ENCODE measurements at regions not wholly inside any gene's neighbourhood (a gene's known extent, or its start where the extent isn't known, plus 50 kb on each side); places are given as distances from the start of the nearest gene placed in this dataset.

DNA sequence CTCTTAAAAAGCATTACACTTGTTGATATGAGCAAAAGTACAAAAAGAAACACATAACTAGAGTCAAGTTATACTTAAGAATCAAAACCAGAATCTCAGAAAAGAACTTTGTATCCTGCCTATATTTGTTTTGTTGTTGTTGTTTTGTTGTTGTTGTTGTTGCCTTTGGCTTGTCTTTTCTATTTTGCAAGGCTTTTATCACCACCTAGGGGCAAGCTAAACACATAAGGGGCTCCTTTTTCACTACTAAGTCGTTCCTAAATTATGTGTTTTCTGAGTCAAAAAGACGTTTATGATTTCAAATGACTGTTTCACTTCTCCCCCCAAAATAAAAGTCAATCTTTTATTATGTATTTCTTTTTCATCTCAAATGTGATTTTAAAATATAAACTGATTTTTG is 250.2 kb downstream of the RBM26 start:
- no peak overlapping the region for H3K4me3 ChIP-seq
- H3K9me3 ChIP-seq (replicated peaks in 1 of 3): peaks cover 0 to 5% (median 0%) of the 10 kb centered on the region in 3 donors
- H3K4me1 ChIP-seq (replicated peaks in 1 of 2): no peaks in the 10 kb centered on the region
- H3K27me3 ChIP-seq: no peaks in the 10 kb centered on the region
- no peaks in the 10 kb centered on the region for H3K36me3 ChIP-seq (replicated peaks in 1 of 2)
- 15 to 22% (median 16%) methylated on average over 2 of the region's 2 CpGs for WGBS, 4 donors
- intact Hi-C loops (cut with DNase I): no loop called here
- DNase-seq: no peak
- TF ChIP-seq, protein P1, sequence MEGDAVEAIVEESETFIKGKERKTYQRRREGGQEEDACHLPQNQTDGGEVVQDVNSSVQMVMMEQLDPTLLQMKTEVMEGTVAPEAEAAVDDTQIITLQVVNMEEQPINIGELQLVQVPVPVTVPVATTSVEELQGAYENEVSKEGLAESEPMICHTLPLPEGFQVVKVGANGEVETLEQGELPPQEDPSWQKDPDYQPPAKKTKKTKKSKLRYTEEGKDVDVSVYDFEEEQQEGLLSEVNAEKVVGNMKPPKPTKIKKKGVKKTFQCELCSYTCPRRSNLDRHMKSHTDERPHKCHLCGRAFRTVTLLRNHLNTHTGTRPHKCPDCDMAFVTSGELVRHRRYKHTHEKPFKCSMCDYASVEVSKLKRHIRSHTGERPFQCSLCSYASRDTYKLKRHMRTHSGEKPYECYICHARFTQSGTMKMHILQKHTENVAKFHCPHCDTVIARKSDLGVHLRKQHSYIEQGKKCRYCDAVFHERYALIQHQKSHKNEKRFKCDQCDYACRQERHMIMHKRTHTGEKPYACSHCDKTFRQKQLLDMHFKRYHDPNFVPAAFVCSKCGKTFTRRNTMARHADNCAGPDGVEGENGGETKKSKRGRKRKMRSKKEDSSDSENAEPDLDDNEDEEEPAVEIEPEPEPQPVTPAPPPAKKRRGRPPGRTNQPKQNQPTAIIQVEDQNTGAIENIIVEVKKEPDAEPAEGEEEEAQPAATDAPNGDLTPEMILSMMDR (IDR thresholded peaks at IDR 0.05): no peak
- no peak for TF ChIP-seq POLR2A (IDR thresholded peaks at IDR 0.05)
- no peak overlapping the region for H3K27ac ChIP-seq

DNA sequence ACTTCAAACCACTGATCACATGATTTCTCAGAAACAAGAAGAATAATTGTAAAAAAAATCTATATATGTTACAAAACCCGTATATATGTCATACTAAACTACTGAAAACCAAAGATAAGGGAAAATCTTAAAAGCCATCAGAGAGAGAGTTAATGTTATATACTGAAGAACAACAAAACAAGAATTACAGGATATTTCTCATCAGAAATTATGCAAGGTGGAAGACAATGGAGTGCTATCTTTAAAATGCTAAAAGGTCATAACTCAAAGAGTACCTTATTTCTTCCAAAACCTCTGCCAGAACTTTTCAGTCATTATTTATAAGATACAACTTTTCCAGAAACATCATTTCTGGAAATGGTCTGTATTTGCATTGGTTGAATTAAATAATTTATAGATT is 256.8 kb downstream of the RBM26 start:
- no peaks in the 10 kb centered on the region for H3K9me3 ChIP-seq (replicated peaks in 1 of 3)
- no peaks in the 10 kb centered on the region for H3K27me3 ChIP-seq

DNA sequence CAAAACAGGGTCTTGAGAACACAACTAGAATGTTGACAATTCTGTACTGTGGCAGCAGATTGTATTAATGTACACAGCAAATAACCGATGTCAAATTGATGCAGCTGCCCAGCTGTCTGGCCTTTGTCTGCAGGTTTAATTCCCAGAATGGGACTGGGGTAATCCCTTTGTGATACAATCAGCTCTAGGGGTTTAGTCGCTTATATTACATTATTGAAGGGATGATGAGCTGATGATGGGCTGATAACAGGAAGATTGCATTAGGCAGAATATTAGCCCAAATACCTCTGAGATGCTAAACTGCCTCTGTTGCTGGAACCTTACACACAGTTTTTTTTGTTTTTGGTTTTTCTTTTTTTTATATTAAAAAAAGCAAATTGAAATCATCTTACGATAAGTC is 265.0 kb downstream of the RBM26 start:
- intact Hi-C loops (cut with DNase I): no loop called here
- TF ChIP-seq POLR2A (IDR thresholded peaks at IDR 0.05): no peak
- TF ChIP-seq, protein P1 (IDR thresholded peaks at IDR 0.05): no peak
- Histone ChIP-seq H3K36me3 (replicated peaks in 1 of 2) (no peaks in the 10 kb centered on the region), H3K9me3 (replicated peaks in 1 of 3) (no peaks in the 10 kb centered on the region), H3K27me3 (no peaks in the 10 kb centered on the region), H3K4me3 (no peak overlapping the region), H3K27ac (no peak overlapping the region), H3K4me1 (replicated peaks in 1 of 2) (no peaks in the 10 kb centered on the region)
- 74 to 82% (median 79%) methylated on average over 3 of the region's 3 CpGs for WGBS, 4 donors
- no peak for DNase-seq

More for the DNA sequence above, 256.8 kb downstream of the RBM26 start:
- 61 to 71% (median 68%) methylated on average over 1 of the region's 1 CpG for WGBS, 4 donors
- Histone ChIP-seq H3K27ac (no peak overlapping the region), H3K4me3 (no peak overlapping the region), H3K4me1 (replicated peaks in 1 of 2) (no peaks in the 10 kb centered on the region), H3K36me3 (replicated peaks in 1 of 2) (no peaks in the 10 kb centered on the region)
- no peak for TF ChIP-seq POLR2A (IDR thresholded peaks at IDR 0.05)
- TF ChIP-seq, protein P1 (IDR thresholded peaks at IDR 0.05): no peak
- intact Hi-C loops (cut with DNase I): no loop called here
- no peak for DNase-seq

DNA sequence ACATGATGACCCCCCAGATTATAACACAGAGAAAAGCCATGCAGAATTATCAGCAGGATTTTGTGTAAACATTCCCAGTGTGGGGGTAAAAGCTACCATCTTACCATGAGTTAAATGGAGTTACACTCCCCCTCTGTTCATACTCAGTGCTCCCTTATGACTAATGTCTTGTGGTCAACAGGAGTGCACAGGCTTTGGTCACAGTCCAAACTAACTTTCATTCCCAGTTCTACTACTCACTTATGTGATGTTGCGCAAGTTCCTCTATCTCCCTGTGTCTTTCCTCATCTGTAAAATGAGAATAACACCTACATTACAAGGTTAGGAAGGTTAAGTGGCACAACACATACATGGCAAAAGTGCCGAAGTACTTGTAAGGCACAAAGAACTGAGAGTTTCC is 277.9 kb downstream of the RBM26 start:
- H3K9me3 ChIP-seq (replicated peaks in 1 of 3): no peaks in the 10 kb centered on the region
- no peak overlapping the region for H3K27ac ChIP-seq
- H3K36me3 ChIP-seq (replicated peaks in 1 of 2): no peaks in the 10 kb centered on the region
- no peak overlapping the region for H3K4me3 ChIP-seq
- no peaks in the 10 kb centered on the region for H3K4me1 ChIP-seq (replicated peaks in 1 of 2)
- intact Hi-C loops (cut with DNase I): no loop called here
- 76 to 88% (median 87%) methylated on average over 2 of the region's 2 CpGs for WGBS, 4 donors
- H3K27me3 ChIP-seq: no peaks in the 10 kb centered on the region
- no peak for DNase-seq
- no peak for TF ChIP-seq POLR2A (IDR thresholded peaks at IDR 0.05)
- TF ChIP-seq, protein P1 (IDR thresholded peaks at IDR 0.05): no peak

Data from adrenal gland (tissue), 9 donors.